HG02571 (cell line): ENCODE measurements at regions not wholly inside any gene's neighbourhood (a gene's known extent, or its start where the extent isn't known, plus 50 kb on each side); places are given as distances from the start of the nearest gene placed in this dataset.
"Not testable (repeated sequence)": the region's sequence is repeated elsewhere in the genome, so short reads cannot be mapped to it uniquely, and the experiment has no call there.

Source experiments
- ATAC-seq: cut with Tn5 transposase; IDR thresholded peaks from one replicate; pipeline ENCODE4 v1.9.1; 2021; ENCODE audit warnings: mild to moderate bottlenecking, moderate library complexity; ENCODE audit not compliant: unreplicated experiment

- no peak for ATAC-seq
Measured at GRCh38 chr14:56996721-56997399, 186.6 kb upstream of the OTX2 start.

GRCh38 chr14:56995010-56995409 is 184.7 kb upstream of the OTX2 start:
- ATAC-seq: no peak

- no peak for ATAC-seq
Measured at GRCh38 chr14:56992332-56992820, 182.1 kb upstream of the OTX2 start.

GRCh38 chr14:56990991-56991627 is 180.8 kb upstream of the OTX2 start:
- ATAC-seq: not testable (repeated sequence)

- no peak for ATAC-seq
Measured at GRCh38 chr14:56989359-56989758, 179.1 kb upstream of the OTX2 start.

GRCh38 chr14:56979936-56980335 is 169.7 kb upstream of the OTX2 start:
- ATAC-seq: no peak

- no peak for ATAC-seq
Measured at GRCh38 chr14:56976211-56976610, 165.9 kb upstream of the OTX2 start.

GRCh38 chr14:56975521-56975920 is 165.2 kb upstream of the OTX2 start:
- no peak for ATAC-seq

GRCh38 chr14:56972948-56973347 is 162.7 kb upstream of the OTX2 start:
- ATAC-seq: no peak

GRCh38 chr14:56964895-56965294 is 154.6 kb upstream of the OTX2 start:
- ATAC-seq: no peak

- ATAC-seq: no peak
Measured at GRCh38 chr14:56963381-56963780, 153.1 kb upstream of the OTX2 start.

- ATAC-seq: no peak
Measured at GRCh38 chr14:56962444-56963080, 152.3 kb upstream of the OTX2 start.

GRCh38 chr14:56959869-56960268 is 149.6 kb upstream of the OTX2 start:
- ATAC-seq: no peak

GRCh38 chr14:56959121-56959520 is 148.8 kb upstream of the OTX2 start:
- ATAC-seq: no peak

- ATAC-seq: no peak
Measured at GRCh38 chr14:56956182-56956581, 145.9 kb upstream of the OTX2 start.

- no peak for ATAC-seq
Measured at GRCh38 chr14:56955745-56956144, 145.5 kb upstream of the OTX2 start.

GRCh38 chr14:56953884-56954283 is 143.6 kb upstream of the OTX2 start:
- no peak for ATAC-seq

GRCh38 chr14:56952766-56953473 is 142.6 kb upstream of the OTX2 start:
- no peak for ATAC-seq

- no peak for ATAC-seq
Measured at GRCh38 chr14:56949828-56950227, 139.5 kb upstream of the OTX2 start.

GRCh38 chr14:56945291-56945690 is 135.0 kb upstream of the OTX2 start:
- no peak for ATAC-seq

- no peak for ATAC-seq
Measured at GRCh38 chr14:56944397-56944796, 134.1 kb upstream of the OTX2 start.
